Esophagus squamous epithelium (tissue), 5 donors: ENCODE measurements at regions not wholly inside any gene's neighbourhood (a gene's known extent, or its start where the extent isn't known, plus 50 kb on each side); places are given as distances from the start of the nearest gene placed in this dataset.

Source experiments
- DNase-seq: peaks from one replicate; lab custom pipeline; 2025; lab: John Stamatoyannopoulos, UW
- H3K27ac ChIP-seq, 4 donors: fragments of 200-600 bp; sonication (generic); one replicate each; pipeline ENCODE4 v1.5.1; 2016 to 2019; ENCODE audit warnings: mild to moderate bottlenecking in 1 of 4
- H3K27me3 ChIP-seq, 4 donors: fragments of 200-600 bp; sonication (generic); 1 replicate in 3 of 4; 2 replicates in 1 of 4; pipeline versions ENCODE4 v1.5.1 to v1.6.0; 2017 to 2021; ENCODE audit warnings: antibody characterized with exemption in 1 of 4
- H3K36me3 ChIP-seq, 3 donors: fragments of 200-600 bp; sonication (generic); one replicate each; pipeline ENCODE4 v1.5.1; 2016 to 2019
- H3K4me1 ChIP-seq, 3 donors: fragments of 200-600 bp; sonication (generic); one replicate each; pipeline ENCODE4 v1.5.1; 2017 to 2019
- H3K4me3 ChIP-seq, 4 donors: fragments of 200-600 bp; sonication (generic); 1 replicate in 3 of 4; 2 replicates in 1 of 4; pipeline ENCODE4 v1.5.1; 2016 to 2019; ENCODE audit warnings: mild to moderate bottlenecking in 2 of 4, moderate library complexity in 1 of 4
- H3K9me3 ChIP-seq, 3 donors: fragments of 200-600 bp; sonication (generic); one replicate each; pipeline ENCODE4 v1.5.1; 2016 to 2019
- CTCF ChIP-seq, 6 experiments: fragments of 450-650 bp in 4 of 6; fragments of 200-600 bp in 2 of 6; sonication (generic) in 2 of 6; IDR thresholded peaks; one replicate each; pipeline ENCODE4 v1.5.1; 2016 to 2019; ENCODE audit warnings: antibody characterized with exemption in 6 of 6, mild to moderate bottlenecking in 4 of 6, moderate library complexity in 4 of 6
- POLR2A ChIP-seq, 4 donors: fragments of 450-650 bp; IDR thresholded peaks; one replicate each; pipeline ENCODE4 v1.6.1; 2017; ENCODE audit warnings: antibody characterized with exemption in 4 of 4, mild to moderate bottlenecking in 4 of 4, moderate library complexity in 3 of 4
- WGBS, 2 donors: methylation state at CpG; one replicate each; pipeline ENCODE4 v1.1.5; 2018; 5-methylcytosine and 5-hydroxymethylcytosine counted together
- intact Hi-C: fragments of 100-400 bp; cut with DNase I; formaldehyde crosslinking; loops from one replicate; pipeline ENCODE4 v1.15.0; 2022
- donor health status: DM: yes; HTN: yes; CAD: no.

- Histone ChIP-seq H3K27me3 (no peaks in the 10 kb centered on the region), H3K4me1 (peaks cover 12 to 28% (median 20%) of the 10 kb centered on the region in 3 donors), H3K4me3 (peak overlapping the region in 3 of 4 donors; percentile 24 to 48 (median 28)), H3K36me3 (peaks cover 8 to 78% (median 13%) of the 10 kb centered on the region in 3 donors), H3K9me3 (no peaks in the 10 kb centered on the region), H3K27ac (peak overlapping the region; percentile 57 to 89 (median 85))
- intact Hi-C loops, result no loop called here
- no peak for DNase-seq
- TF ChIP-seq POLR2A (IDR thresholded peaks at IDR 0.05), result no peak
- TF ChIP-seq CTCF (IDR thresholded peaks at IDR 0.05), result no peak
- WGBS, 2 donors, result 22 to 33% methylated on average over 8 to 16 of the region's 26 CpGs
These were observed 50.8 kb upstream of the CDR2 start for GRCh38 chr16:22425036-22425801.

- peaks cover 9 to 77% (median 11%) of the 10 kb centered on the region in 3 donors for H3K36me3 ChIP-seq
- TF ChIP-seq POLR2A (IDR thresholded peaks at IDR 0.05) (no peak), CTCF (IDR thresholded peaks at IDR 0.05) (no peak)
- H3K4me3 ChIP-seq, result peak overlapping the region in 3 of 4 donors; percentile 24 to 48 (median 28)
- WGBS, 2 donors, result 26% methylated on average over 19 to 22 of the region's 22 CpGs
- H3K4me1 ChIP-seq, result peaks cover 12 to 28% (median 20%) of the 10 kb centered on the region in 3 donors
- H3K9me3 ChIP-seq, result no peaks in the 10 kb centered on the region
- intact Hi-C loops, result no loop called here
- no peak for DNase-seq
- no peaks in the 10 kb centered on the region for H3K27me3 ChIP-seq
- peak overlapping the region; percentile 57 to 89 (median 85) for H3K27ac ChIP-seq
These were observed 49.9 kb upstream of the CDR2 start for GRCh38 chr16:22424161-22424937.
